NCI-H2107 (cell line): ENCODE measurements at regions not wholly inside any gene's neighbourhood (a gene's known extent, or its start where the extent isn't known, plus 50 kb on each side); places are given as distances from the start of the nearest gene placed in this dataset.
"Not testable (repeated sequence)": the region's sequence is repeated elsewhere in the genome, so short reads cannot be mapped to it uniquely, and the experiment has no call there.

ENCODE experiments used
- DNase-seq: peaks from one replicate; lab custom pipeline; 2025; lab: John Stamatoyannopoulos, UW

GRCh38 chr14:105709281-105710118, 183.1 kb downstream of the TMEM121 start:
- DNase-seq = no peak

- DNase-seq = no peak
Observed at GRCh38 chr14:105710119-105711043, 184.0 kb downstream of the TMEM121 start.

- no peak for DNase-seq
Observed at GRCh38 chr14:105711044-105711620, 184.7 kb downstream of the TMEM121 start.

- DNase-seq = no peak
Observed at GRCh38 chr14:105711841-105712460, 185.6 kb downstream of the TMEM121 start.

- not testable (repeated sequence) for DNase-seq
Observed at GRCh38 chr14:105712670-105713069, 186.3 kb downstream of the TMEM121 start.

- DNase-seq = not testable (repeated sequence)
Observed at GRCh38 chr14:105713160-105713559, 186.8 kb downstream of the TMEM121 start.

- not testable (repeated sequence) for DNase-seq
Observed at GRCh38 chr14:105713836-105714235, 187.5 kb downstream of the TMEM121 start.

- not testable (repeated sequence) for DNase-seq
Observed at GRCh38 chr14:105718787-105719186, 192.4 kb downstream of the TMEM121 start.

GRCh38 chr14:105720106-105720505, 193.7 kb downstream of the TMEM121 start:
- DNase-seq = not testable (repeated sequence)

- not testable (repeated sequence) for DNase-seq
Observed at GRCh38 chr14:105720852-105721601, 194.6 kb downstream of the TMEM121 start.

- not testable (repeated sequence) for DNase-seq
Observed at GRCh38 chr14:105721602-105721970, 195.2 kb downstream of the TMEM121 start.

GRCh38 chr14:105721996-105722709, 195.8 kb downstream of the TMEM121 start:
- DNase-seq = not testable (repeated sequence)

- not testable (repeated sequence) for DNase-seq
Observed at GRCh38 chr14:105723271-105723670, 196.9 kb downstream of the TMEM121 start.

GRCh38 chr14:105723776-105724175, 197.4 kb downstream of the TMEM121 start:
- not testable (repeated sequence) for DNase-seq

GRCh38 chr14:105729825-105730368, 203.5 kb downstream of the TMEM121 start:
- DNase-seq = not testable (repeated sequence)

GRCh38 chr14:105730731-105731130, 204.3 kb downstream of the TMEM121 start:
- not testable (repeated sequence) for DNase-seq

GRCh38 chr14:105731221-105731985, 205.0 kb downstream of the TMEM121 start:
- not testable (repeated sequence) for DNase-seq

GRCh38 chr14:105733081-105734065, 207.0 kb downstream of the TMEM121 start:
- no peak for DNase-seq
